IMR-90 (cell line): ENCODE measurements at regions not wholly inside any gene's neighbourhood (a gene's known extent, or its start where the extent isn't known, plus 50 kb on each side); places are given as distances from the start of the nearest gene placed in this dataset.

Experiments used
- ATAC-seq: fragments of 200-7000 bp; cut with Tn5 transposase; 2 replicates; pipeline ENCODE4 v1.9.1; 2020; ENCODE audit warnings: low read depth, mild to moderate bottlenecking, moderate library complexity
- BruUV-seq: library from RNA; stranded (reverse); fragments of 400-500 nt; replicated peaks from 2 replicates; lab custom pipeline; 2021; lab: Mats Ljungman, UMichigan
- CTCF ChIA-PET: fragments of 300-600 bp; formaldehyde crosslinking; extraction: SDS; loops from one replicate; lab custom pipeline; 2021; ENCODE audit warnings: antibody characterized with exemption; lab: Yijun Ruan, JAX
- POLR2A ChIA-PET: fragments of 300-600 bp; sonication (Branson Sonifier 250); formaldehyde crosslinking; loops from one replicate; lab custom pipeline; 2022; ENCODE audit warnings: antibody characterized with exemption; ENCODE audit not compliant: unreplicated experiment; lab: Charles Lee
- DNase-seq: peaks from one replicate; pipeline ENCODE4 v3.0.0; 2013
- H2AFZ ChIP-seq: replicated peaks from 2 replicates; pipeline ENCODE3; 2013; ENCODE audit warnings: low read length, mild to moderate bottlenecking; ENCODE audit not compliant: poor library complexity
- H2AK5ac ChIP-seq: 2 replicates; pipeline ENCODE4 v1.6.1; 2013; ENCODE audit warnings: low read depth, low read length, inconsistent platforms
- H2AK9ac ChIP-seq: replicated peaks from 2 replicates; pipeline ENCODE3; 2013; ENCODE audit warnings: mild to moderate bottlenecking, low read depth, low read length, moderate library complexity; ENCODE audit not compliant: poor library complexity
- H2BK120ac ChIP-seq: 2 replicates; pipeline ENCODE4 v1.6.1; 2013; ENCODE audit warnings: low read depth, low read length, inconsistent platforms
- H2BK15ac ChIP-seq: 3 replicates; pipeline ENCODE4 v1.6.1; 2013; ENCODE audit warnings: low read depth, low read length, inconsistent platforms
- H2BK20ac ChIP-seq: 2 replicates; pipeline ENCODE4 v1.6.1; 2013; ENCODE audit warnings: low read depth, mild to moderate bottlenecking, inconsistent platforms, low read length, moderate library complexity
- H2BK5ac ChIP-seq: 2 replicates; pipeline ENCODE4 v1.6.1; 2013; ENCODE audit warnings: mild to moderate bottlenecking, low read depth, low read length, inconsistent platforms; ENCODE audit not compliant: poor library complexity, severe bottlenecking
- H3K14ac ChIP-seq: replicated peaks from 2 replicates; pipeline ENCODE4 v1.6.1; 2013; ENCODE audit warnings: low read depth, low read length, inconsistent platforms
- H3K18ac ChIP-seq: 2 replicates; pipeline ENCODE4 v1.6.1; 2013; ENCODE audit warnings: low read depth, low read length, control low read depth
- H3K23ac ChIP-seq: 2 replicates; pipeline ENCODE4 v1.6.1; 2013; ENCODE audit warnings: low read depth, low read length, inconsistent platforms
- H3K27ac ChIP-seq: 2 replicates; pipeline ENCODE4 v1.5.1; 2013; ENCODE audit warnings: mild to moderate bottlenecking, control low read depth, low read length; ENCODE audit not compliant: insufficient read depth
- H3K27me3 ChIP-seq: 2 replicates; pipeline ENCODE4 v1.6.1; 2013; ENCODE audit warnings: low read length; ENCODE audit not compliant: control insufficient read depth, insufficient read depth
- H3K36me3 ChIP-seq: 2 replicates; pipeline ENCODE4 v1.6.1; 2013; ENCODE audit warnings: low read length, mixed read lengths; ENCODE audit not compliant: control insufficient read depth, insufficient read depth
- H3K4ac ChIP-seq: 2 replicates; pipeline ENCODE4 v1.6.1; 2013; ENCODE audit warnings: low read depth, low read length, inconsistent platforms
- H3K4me1 ChIP-seq: 2 replicates; pipeline ENCODE4 v1.6.1; 2013; ENCODE audit warnings: low read length, mixed read lengths; ENCODE audit not compliant: control insufficient read depth, insufficient read depth
- H3K4me2 ChIP-seq: 2 replicates; pipeline ENCODE4 v1.6.1; 2013; ENCODE audit warnings: low read depth, mild to moderate bottlenecking, control low read depth, low read length, moderate library complexity
- H3K4me3 ChIP-seq: 2 replicates; pipeline ENCODE4 v1.5.1; 2013; ENCODE audit warnings: low read depth, mild to moderate bottlenecking, control low read depth, low read length, moderate library complexity; ENCODE audit not compliant: insufficient read depth
- H3K56ac ChIP-seq: 2 replicates; pipeline ENCODE4 v1.6.1; 2013; ENCODE audit warnings: low read length, inconsistent platforms; ENCODE audit not compliant: insufficient read depth; ENCODE audit errors: extremely low read depth
- H3K79me1 ChIP-seq, 2 experiments: 2 replicates each; pipeline ENCODE4 v1.6.1; 2013; ENCODE audit warnings: low read length in 2 of 2, inconsistent platforms in 1 of 2, low read depth in 1 of 2
- H3K9ac ChIP-seq: 2 replicates; pipeline ENCODE4 v1.6.1; 2013; ENCODE audit warnings: low read depth, low read length, control low read depth
- H3K9me1 ChIP-seq: 2 replicates; pipeline ENCODE4 v1.6.1; 2013; ENCODE audit warnings: low read length, inconsistent platforms; ENCODE audit not compliant: insufficient read depth
- H3K9me3 ChIP-seq: 2 replicates; pipeline ENCODE4 v1.6.1; 2013; ENCODE audit warnings: low read length; ENCODE audit not compliant: control insufficient read depth, insufficient read depth
- H4K20me1 ChIP-seq: 2 replicates; pipeline ENCODE4 v1.6.1; 2013; ENCODE audit warnings: low read length, inconsistent platforms; ENCODE audit not compliant: insufficient read depth
- H4K5ac ChIP-seq: 2 replicates; pipeline ENCODE4 v1.6.1; 2013; ENCODE audit warnings: mild to moderate bottlenecking, low read depth, low read length, control low read depth
- H4K8ac ChIP-seq, 2 experiments: 2 replicates each; pipeline ENCODE4 v1.6.1; 2013; ENCODE audit warnings: low read depth in 2 of 2, low read length in 2 of 2, control low read depth in 1 of 2, inconsistent platforms in 1 of 2
- H4K91ac ChIP-seq: 2 replicates; pipeline ENCODE4 v1.6.1; 2013; ENCODE audit warnings: low read depth, low read length, inconsistent platforms; ENCODE audit not compliant: insufficient read depth
- MAFK ChIP-seq: IDR thresholded peaks from 2 replicates; pipeline ENCODE4 v1.6.1; 2012; ENCODE audit warnings: low read depth, low read length, improper control_type of control experiment
- MAZ ChIP-seq: IDR thresholded peaks from 2 replicates; pipeline ENCODE4 v1.6.1; 2012; ENCODE audit warnings: low read depth, mild to moderate bottlenecking, low read length, improper control_type of control experiment, moderate library complexity, borderline replicate concordance
- MXI1 ChIP-seq: IDR thresholded peaks from 2 replicates; pipeline ENCODE4 v1.6.1; 2012; ENCODE audit warnings: low read depth, mild to moderate bottlenecking, low read length, moderate library complexity, borderline replicate concordance
- WGBS, 2 experiments: methylation state at CpG; one replicate each; pipeline versions ENCODE4 v1.1.5 to v1.1.7; 2013; ENCODE audit warnings: missing lambda C conversion rate in 2 of 2; ENCODE audit not compliant: insufficient read length in 1 of 2; ENCODE audit errors: extremely low coverage in 2 of 2; 5-methylcytosine and 5-hydroxymethylcytosine counted together
- dilution Hi-C: fragments of 300-500 bp; cut with HindIII; formaldehyde crosslinking; loops from one replicate; pipeline ENCODE4 v1.14.3; 2018; ENCODE audit warnings: low sequenced_read_pairs; ENCODE audit not compliant: unreplicated experiment
- in situ Hi-C: fragments of 300-500 bp; cut with MboI; formaldehyde crosslinking; loops from 3 replicates; pipeline ENCODE4 v1.14.3; 2019; ENCODE audit warnings: low sequenced_read_pairs, inconsistent platforms, mixed read lengths
- intact Hi-C: fragments of 100-400 bp; cut with micrococcal nuclease; formaldehyde crosslinking; loops from 2 replicates; pipeline ENCODE4 v1.10.0; 2022

DNA sequence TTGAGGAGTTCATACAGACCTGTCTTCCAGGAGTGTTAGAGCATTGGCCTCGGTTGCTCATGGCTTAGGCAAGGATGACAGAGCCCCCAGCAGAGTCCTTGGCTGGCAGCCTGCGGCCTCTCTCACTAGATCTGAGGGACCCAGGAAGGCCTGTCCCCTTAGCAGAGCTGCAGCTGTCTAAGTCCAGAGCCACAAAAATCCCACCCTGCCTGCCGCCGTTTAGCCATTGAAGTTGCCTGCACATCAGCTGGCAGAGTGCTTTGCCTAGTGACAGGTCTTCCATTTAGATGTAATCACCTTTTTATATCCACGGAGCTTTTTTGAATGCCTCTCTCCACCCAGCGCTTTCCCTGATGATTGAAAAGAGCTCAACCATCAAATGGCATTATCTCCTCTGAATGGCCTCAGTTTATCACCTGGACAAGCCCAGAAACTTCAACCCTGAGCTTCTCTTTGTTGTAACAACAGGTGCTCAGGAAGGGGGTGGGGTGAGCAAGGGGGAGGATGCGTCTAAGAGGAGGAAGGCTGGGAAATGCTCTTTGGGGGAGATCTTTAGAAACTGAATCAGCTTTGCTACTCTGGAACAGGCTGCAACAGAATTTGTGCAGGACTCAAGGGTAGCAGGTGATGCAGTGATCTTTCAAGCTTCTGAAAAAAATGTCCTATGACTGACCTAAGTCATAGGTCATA, 71.9 kb downstream of the TNP1 start:
- H3K56ac ChIP-seq, result no peak overlapping the region
- ChIA-PET POLR2A (interaction anchor here (0.5 to 0.7 kb wide), 2 partner anchors 7 to 1136 kb away, joined by 3 to 5 read pairs; no protein-coding TSS in a partner anchor), CTCF (interaction anchor here (1.2 to 1.5 kb wide), 2 partner anchors 12 to 47 kb away, joined by 4 read pairs; no protein-coding TSS in a partner anchor)
- no peak overlapping the region for H4K8ac ChIP-seq
- H2BK120ac ChIP-seq, result no peak overlapping the region
- H2AK9ac ChIP-seq, result no peak overlapping the region
- no peaks in the 10 kb centered on the region for H3K9me3 ChIP-seq
- TF ChIP-seq MAZ, result no peak
- TF ChIP-seq MXI1, result no peak
- TF ChIP-seq MAFK, result no peak
- H3K4me2 ChIP-seq, result no peak overlapping the region
- ATAC-seq (no peak), DNase-seq (no peak)
- no peak overlapping the region for H4K5ac ChIP-seq
- no peak overlapping the region for H3K14ac ChIP-seq
- no peak overlapping the region for H3K27ac ChIP-seq
- intact Hi-C loops, result no loop called here
- no peaks in the 10 kb centered on the region for H3K79me1 ChIP-seq
- H2BK15ac ChIP-seq, result no peak overlapping the region
- H3K9me1 ChIP-seq, result no peaks in the 10 kb centered on the region
- H3K4me3 ChIP-seq, result no peak overlapping the region
- no peak overlapping the region for H3K4ac ChIP-seq
- no peaks in the 10 kb centered on the region for H4K20me1 ChIP-seq
- H3K27me3 ChIP-seq, result no peaks in the 10 kb centered on the region; the same call in 1 of the 2 replicates
- H2AK5ac ChIP-seq, result no peak overlapping the region
- H3K18ac ChIP-seq, result no peak overlapping the region
- dilution Hi-C loops, result no loop called here
- no peak overlapping the region for H2AFZ ChIP-seq
- no peak overlapping the region for H4K91ac ChIP-seq
- H2BK20ac ChIP-seq, result no peak overlapping the region
- H2BK5ac ChIP-seq, result no peak overlapping the region
- in situ Hi-C loops, result no loop called here
- BruUV-seq, result no TSS peak
- no peak overlapping the region for H3K9ac ChIP-seq
- H3K23ac ChIP-seq, result no peak overlapping the region
- peaks cover 8% of the 10 kb centered on the region; the same call in 1 of the 2 replicates for H3K4me1 ChIP-seq
- H3K36me3 ChIP-seq, result no peaks in the 10 kb centered on the region
- WGBS, 2 experiments, result 100% methylated on average over 1 of the region's 7 CpGs; no CpG with 5 or more reads in 1 of the 2 experiments
